Mammary epithelial cell (primary cell): ENCODE measurements at regions not wholly inside any gene's neighbourhood (a gene's known extent, or its start where the extent isn't known, plus 50 kb on each side); places are given as distances from the start of the nearest gene placed in this dataset.

Source experiments
- CTCF ChIP-seq, 2 donors: IDR thresholded peaks in 1 of 2; conservative IDR thresholded peaks in 1 of 2; 2 replicates each; pipeline ENCODE4 v1.5.1; 2011 to 2012; ENCODE audit warnings: inconsistent platforms in 2 of 2, low read length in 2 of 2, mild to moderate bottlenecking in 2 of 2, control low read depth in 1 of 2, low read depth in 1 of 2; ENCODE audit not compliant: insufficient read depth in 1 of 2; ENCODE audit errors: extremely low read depth in 1 of 2
- EZH2 ChIP-seq: IDR thresholded peaks from 2 replicates; pipeline ENCODE4 v1.6.1; 2012; ENCODE audit warnings: low read length, inconsistent platforms, borderline replicate concordance

- TF ChIP-seq EZH2: no peak
- TF ChIP-seq CTCF (conservative IDR thresholded peaks at IDR 0.05 in 1 of 2, IDR thresholded peaks at IDR 0.05 in 1 of 2; ENCODE audit: extremely low read depth in 1 of 2, insufficient read depth in 1 of 2, low read depth in 1 of 2, low read length in 2 of 2): no peak
Measured at GRCh38 chr9:113721856-113722255, 154.3 kb upstream of the ZNF618 start.
